22Rv1 (cell line): ENCODE measurements at regions not wholly inside any gene's neighbourhood (a gene's known extent, or its start where the extent isn't known, plus 50 kb on each side); places are given as distances from the start of the nearest gene placed in this dataset.

Source experiments
- H3K27ac ChIP-seq: fragments of 450-650 bp; 2 replicates; pipeline ENCODE4 v1.5.1; 2017
- CTCF ChIP-seq: fragments of 450-650 bp; IDR thresholded peaks from 2 replicates; pipeline ENCODE4 v1.5.1; 2017; ENCODE audit warnings: mild to moderate bottlenecking
- ZFX ChIP-seq: fragments of 450-650 bp; IDR thresholded peaks from 2 replicates; pipeline ENCODE4 v1.6.1; 2017; ENCODE audit warnings: antibody characterized with exemption, borderline replicate concordance

GRCh38 chr10:43949351-43949750 is 300.7 kb upstream of the ZNF32 start:
- TF ChIP-seq ZFX (no peak), CTCF (no peak)
- H3K27ac ChIP-seq: no peak overlapping the region

GRCh38 chr10:43946445-43946844 is 297.8 kb upstream of the ZNF32 start:
- no peak for TF ChIP-seq ZFX
- no peak for TF ChIP-seq CTCF
- no peak overlapping the region for H3K27ac ChIP-seq

GRCh38 chr10:43945908-43946307 is 297.2 kb upstream of the ZNF32 start:
- no peak for TF ChIP-seq ZFX
- TF ChIP-seq CTCF: no peak
- H3K27ac ChIP-seq: no peak overlapping the region

- no peak overlapping the region for H3K27ac ChIP-seq
- no peak for TF ChIP-seq ZFX
- no peak for TF ChIP-seq CTCF
These were observed 296.5 kb upstream of the ZNF32 start for GRCh38 chr10:43945094-43945730.

- no peak for TF ChIP-seq ZFX
- no peak for TF ChIP-seq CTCF
- H3K27ac ChIP-seq: no peak overlapping the region
These were observed 295.9 kb upstream of the ZNF32 start for GRCh38 chr10:43944381-43945093.

- H3K27ac ChIP-seq: no peak overlapping the region
- TF ChIP-seq CTCF: no peak
- TF ChIP-seq ZFX: no peak
These were observed 295.2 kb upstream of the ZNF32 start for GRCh38 chr10:43943818-43944360.
